ENCODE measurements at regions not wholly inside any gene's neighbourhood (a gene's known extent, or its start where the extent isn't known, plus 50 kb on each side); places are given as distances from the start of the nearest gene placed in this dataset.

DNA sequence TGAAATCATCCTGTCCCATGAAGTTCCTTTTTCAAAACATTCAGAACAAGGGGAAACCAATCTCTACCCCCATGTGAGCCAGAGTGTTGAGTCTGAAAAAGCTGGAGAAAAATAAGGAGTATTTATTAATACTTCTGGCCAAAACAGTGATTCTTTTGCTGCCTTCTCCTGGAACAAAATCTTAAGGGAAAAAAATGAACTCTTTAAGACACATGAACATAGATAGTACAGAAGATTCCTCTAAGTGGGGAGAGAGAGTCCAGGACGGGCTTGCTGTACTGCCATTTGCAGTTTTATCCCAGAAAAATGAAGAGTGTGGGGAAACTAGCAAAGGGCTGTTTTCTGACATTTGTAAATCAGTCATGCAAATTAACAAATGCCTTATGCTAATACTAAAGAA, 173.4 kb upstream of the CELF2 start:
- no peak overlapping the region for H3K4me3 ChIP-seq (ENCODE audit: low read depth, low read length)
- TF ChIP-seq, protein P1, sequence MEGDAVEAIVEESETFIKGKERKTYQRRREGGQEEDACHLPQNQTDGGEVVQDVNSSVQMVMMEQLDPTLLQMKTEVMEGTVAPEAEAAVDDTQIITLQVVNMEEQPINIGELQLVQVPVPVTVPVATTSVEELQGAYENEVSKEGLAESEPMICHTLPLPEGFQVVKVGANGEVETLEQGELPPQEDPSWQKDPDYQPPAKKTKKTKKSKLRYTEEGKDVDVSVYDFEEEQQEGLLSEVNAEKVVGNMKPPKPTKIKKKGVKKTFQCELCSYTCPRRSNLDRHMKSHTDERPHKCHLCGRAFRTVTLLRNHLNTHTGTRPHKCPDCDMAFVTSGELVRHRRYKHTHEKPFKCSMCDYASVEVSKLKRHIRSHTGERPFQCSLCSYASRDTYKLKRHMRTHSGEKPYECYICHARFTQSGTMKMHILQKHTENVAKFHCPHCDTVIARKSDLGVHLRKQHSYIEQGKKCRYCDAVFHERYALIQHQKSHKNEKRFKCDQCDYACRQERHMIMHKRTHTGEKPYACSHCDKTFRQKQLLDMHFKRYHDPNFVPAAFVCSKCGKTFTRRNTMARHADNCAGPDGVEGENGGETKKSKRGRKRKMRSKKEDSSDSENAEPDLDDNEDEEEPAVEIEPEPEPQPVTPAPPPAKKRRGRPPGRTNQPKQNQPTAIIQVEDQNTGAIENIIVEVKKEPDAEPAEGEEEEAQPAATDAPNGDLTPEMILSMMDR (IDR thresholded peaks at IDR 0.05; ENCODE audit: insufficient read depth, low read depth, low read length) = no peak
- no peak for DNase-seq (ENCODE audit: low read depth)

DNA sequence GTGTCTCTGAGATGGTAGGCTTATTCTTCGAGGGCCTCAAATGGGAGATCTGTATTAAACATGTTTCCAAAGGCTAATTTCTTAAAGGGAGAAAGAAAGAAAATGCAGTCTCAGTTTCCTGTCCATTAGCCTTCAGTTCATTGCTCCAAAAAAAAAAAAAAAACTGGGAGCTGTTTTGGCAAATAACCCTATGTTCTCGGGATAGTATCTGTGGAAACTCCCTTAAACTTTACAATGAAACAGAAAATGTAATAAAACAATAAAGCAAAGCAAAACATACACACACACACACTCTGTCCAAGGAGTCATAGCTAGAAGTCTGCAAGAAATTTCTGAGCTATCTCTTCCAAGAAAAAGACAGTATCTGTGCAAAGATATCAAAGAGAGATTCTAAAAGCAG, 172.5 kb upstream of the CELF2 start:
- no peak overlapping the region for H3K4me3 ChIP-seq (ENCODE audit: low read depth, low read length)
- no peak for DNase-seq (ENCODE audit: low read depth)
- TF ChIP-seq, protein P1 (IDR thresholded peaks at IDR 0.05; ENCODE audit: insufficient read depth, low read depth, low read length) = no peak

DNA sequence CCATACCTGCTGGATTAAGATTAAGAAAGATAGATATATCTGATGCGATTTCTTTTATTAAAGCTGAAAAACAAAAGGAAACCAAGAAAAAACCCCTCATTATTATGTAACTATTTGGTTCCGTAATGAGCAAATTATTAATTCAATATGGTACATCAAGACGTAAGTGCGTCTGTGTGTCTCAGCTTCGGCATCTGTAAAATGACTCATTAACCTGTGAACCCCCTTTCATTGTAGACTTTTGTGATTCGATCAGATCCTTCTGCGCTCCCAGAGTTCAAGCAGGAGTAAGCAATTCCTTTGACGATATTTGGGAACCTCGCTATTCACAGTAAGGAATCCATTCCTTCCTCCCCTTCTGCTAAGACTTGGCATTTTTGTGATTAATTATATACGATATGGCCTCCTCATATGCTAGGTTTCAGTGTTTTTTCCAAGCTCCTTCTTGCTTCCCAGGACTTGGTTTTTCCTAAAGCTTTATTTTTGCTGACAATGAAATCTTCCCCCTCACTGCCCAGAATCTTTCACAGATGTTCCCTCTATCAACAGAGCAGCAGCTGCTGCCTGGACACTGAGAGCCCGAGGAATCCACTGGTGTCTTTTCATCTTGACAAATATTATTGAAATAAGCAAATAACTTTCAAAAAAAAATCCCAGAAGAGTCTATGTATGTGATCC, 171.7 kb upstream of the CELF2 start:
- no peak for DNase-seq (ENCODE audit: low read depth)
- TF ChIP-seq, protein P1 (IDR thresholded peaks at IDR 0.05; ENCODE audit: insufficient read depth, low read depth, low read length) = no peak
- H3K4me3 ChIP-seq (ENCODE audit: low read depth, low read length) = no peak overlapping the region

DNA sequence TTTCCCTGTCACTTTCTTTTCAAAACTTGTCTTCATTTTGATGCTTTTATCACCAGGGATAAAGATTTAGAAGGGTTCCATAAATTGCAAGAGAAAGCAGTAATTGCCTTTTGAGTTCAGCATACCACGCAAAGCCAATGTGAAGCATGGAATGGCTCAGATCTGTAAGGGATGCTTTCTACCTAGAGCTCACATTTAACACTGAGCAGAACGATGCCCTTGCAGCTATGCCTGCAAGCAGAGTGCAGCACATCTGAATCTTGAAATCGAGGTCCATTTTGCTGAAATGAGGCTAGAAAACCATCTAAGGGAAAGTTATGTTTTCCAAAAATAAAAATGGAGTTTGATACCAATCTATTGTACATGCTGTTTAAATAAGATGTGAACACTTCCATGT, 171.2 kb upstream of the CELF2 start:
- TF ChIP-seq, protein P1 (IDR thresholded peaks at IDR 0.05; ENCODE audit: insufficient read depth, low read depth, low read length) = no peak
- DNase-seq (ENCODE audit: low read depth) = no peak
- H3K4me3 ChIP-seq (ENCODE audit: low read depth, low read length) = no peak overlapping the region

DNA sequence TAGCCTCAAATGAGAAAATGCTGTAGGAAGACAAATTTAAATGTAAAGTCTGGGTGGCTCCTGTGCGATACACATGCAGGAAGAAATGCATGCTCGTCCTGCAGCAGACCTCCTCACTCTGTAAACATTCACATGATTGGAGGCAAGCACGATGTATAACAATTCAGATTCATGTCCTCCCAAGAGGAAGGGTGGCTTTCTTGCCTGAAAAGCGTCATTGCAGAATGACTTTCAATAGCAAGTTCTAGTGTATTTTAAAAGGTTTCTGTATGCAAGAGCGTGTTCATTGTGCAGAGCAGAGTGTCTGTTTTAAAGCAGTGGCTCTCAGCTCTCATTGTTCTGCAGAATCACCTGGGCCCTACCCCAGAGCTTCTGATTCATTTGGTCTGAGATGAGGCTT, 170.3 kb upstream of the CELF2 start:
- no peak overlapping the region for H3K4me3 ChIP-seq (ENCODE audit: low read depth, low read length)
- no peak for DNase-seq (ENCODE audit: low read depth)
- TF ChIP-seq, protein P1 (IDR thresholded peaks at IDR 0.05; ENCODE audit: insufficient read depth, low read depth, low read length) = no peak

DNA sequence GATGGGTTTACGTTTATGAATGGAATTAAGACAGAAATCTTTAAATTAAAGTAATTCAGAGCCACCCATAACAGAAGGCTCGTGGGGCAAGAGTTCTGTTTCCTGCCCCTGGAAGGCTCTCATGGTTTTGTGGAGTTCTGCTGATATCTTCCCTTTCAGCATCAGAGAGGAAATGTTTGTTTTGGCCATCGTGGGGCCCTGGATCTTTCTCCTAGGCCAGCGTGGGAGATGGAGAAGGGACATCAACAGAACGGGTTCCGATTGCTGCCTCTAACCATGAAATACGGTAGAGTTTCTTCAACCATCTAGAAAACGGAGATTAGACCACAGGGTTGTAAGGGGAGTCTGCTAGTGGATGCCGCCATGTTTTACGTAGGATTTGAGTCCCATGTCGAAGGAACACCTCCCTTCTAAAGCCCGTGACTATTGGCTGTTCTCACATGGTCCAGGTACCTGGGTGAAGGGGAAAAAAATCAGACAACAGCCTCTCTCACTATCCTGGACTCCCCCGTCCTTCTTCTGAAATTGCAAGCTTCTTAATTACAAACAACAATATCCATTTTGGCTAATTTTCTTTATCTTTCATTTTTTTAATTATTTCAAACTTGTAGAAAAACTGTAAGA, 169.1 kb upstream of the CELF2 start:
- TF ChIP-seq, protein P1 (IDR thresholded peaks at IDR 0.05; ENCODE audit: insufficient read depth, low read depth, low read length) = no peak
- DNase-seq (ENCODE audit: low read depth) = no peak
- no peak overlapping the region for H3K4me3 ChIP-seq (ENCODE audit: low read depth, low read length)
